H9 (cell line): ENCODE measurements at regions not wholly inside any gene's neighbourhood (a gene's known extent, or its start where the extent isn't known, plus 50 kb on each side); places are given as distances from the start of the nearest gene placed in this dataset.

Source experiments
- DNase-seq: peaks from one replicate; pipeline ENCODE4 v3.0.0-alpha.2; 2017
- H2AFZ ChIP-seq: one replicate; pipeline ENCODE4 v1.6.1; 2013; ENCODE audit warnings: mild to moderate bottlenecking, low read length, control low read depth, moderate library complexity
- H2AK5ac ChIP-seq: 2 replicates; pipeline ENCODE4 v1.6.1; 2013; ENCODE audit warnings: low read length, control low read depth, mixed read lengths; ENCODE audit not compliant: insufficient read length
- H2BK120ac ChIP-seq: one replicate; pipeline ENCODE4 v1.6.1; 2013; ENCODE audit warnings: low read depth, mild to moderate bottlenecking, low read length, control low read depth, inconsistent platforms; ENCODE audit not compliant: poor library complexity, severe bottlenecking
- H2BK12ac ChIP-seq: 2 replicates; pipeline ENCODE4 v1.6.1; 2013; ENCODE audit warnings: low read length, control low read depth, mixed read lengths, low read depth; ENCODE audit not compliant: insufficient read length
- H2BK15ac ChIP-seq: 2 replicates; pipeline ENCODE4 v1.6.1; 2013; ENCODE audit warnings: low read depth, low read length, control low read depth
- H2BK20ac ChIP-seq: one replicate; pipeline ENCODE4 v1.6.1; 2013; ENCODE audit warnings: low read depth, mild to moderate bottlenecking, low read length, control low read depth, inconsistent platforms; ENCODE audit not compliant: poor library complexity, severe bottlenecking
- H2BK5ac ChIP-seq: 2 replicates; pipeline ENCODE4 v1.6.1; 2013; ENCODE audit warnings: low read length, control low read depth, mixed read lengths; ENCODE audit not compliant: insufficient read length
- H3K14ac ChIP-seq: 2 replicates; pipeline ENCODE4 v1.6.1; 2013; ENCODE audit warnings: low read length, control low read depth; ENCODE audit not compliant: insufficient read depth
- H3K18ac ChIP-seq: 2 replicates; pipeline ENCODE4 v1.6.1; 2013; ENCODE audit warnings: low read depth, mild to moderate bottlenecking, mixed read lengths, low read length, control low read depth; ENCODE audit not compliant: insufficient read length
- H3K23ac ChIP-seq: 2 replicates; pipeline ENCODE4 v1.6.1; 2013; ENCODE audit warnings: low read length, control low read depth, mixed read lengths, low read depth; ENCODE audit not compliant: insufficient read length
- H3K23me2 ChIP-seq: 2 replicates; pipeline ENCODE4 v1.6.1; 2013; ENCODE audit warnings: low read depth, mild to moderate bottlenecking, mixed read lengths, low read length, control low read depth; ENCODE audit not compliant: insufficient read length, poor library complexity, severe bottlenecking
- H3K27ac ChIP-seq: 2 replicates; pipeline ENCODE4 v1.5.1; 2013; ENCODE audit warnings: low read length, control low read depth, mixed read lengths, low read depth; ENCODE audit not compliant: insufficient read length
- H3K27me3 ChIP-seq: 2 replicates; pipeline ENCODE4 v1.6.1; 2013; ENCODE audit warnings: low read length, control low read depth, inconsistent platforms; ENCODE audit not compliant: insufficient read depth
- H3K4ac ChIP-seq: 2 replicates; pipeline ENCODE4 v1.6.1; 2013; ENCODE audit warnings: low read depth, mild to moderate bottlenecking, control low read depth, inconsistent platforms, low read length, moderate library complexity
- H3K4me1 ChIP-seq: 2 replicates; pipeline ENCODE4 v1.6.1; 2013; ENCODE audit warnings: low read length, control low read depth, inconsistent platforms; ENCODE audit not compliant: insufficient read depth
- H3K4me2 ChIP-seq: 2 replicates; pipeline ENCODE4 v1.6.1; 2013; ENCODE audit warnings: low read length, control low read depth, mixed read lengths; ENCODE audit not compliant: insufficient read length, insufficient read depth
- H3K56ac ChIP-seq: 2 replicates; pipeline ENCODE4 v1.6.1; 2013; ENCODE audit warnings: low read depth, mild to moderate bottlenecking, mixed read lengths, low read length, control low read depth; ENCODE audit not compliant: insufficient read length
- H3K79me1 ChIP-seq: 2 replicates; pipeline ENCODE4 v1.6.1; 2013; ENCODE audit warnings: low read depth, mild to moderate bottlenecking, moderate library complexity, low read length, control low read depth, inconsistent platforms; ENCODE audit not compliant: insufficient read depth, poor library complexity, severe bottlenecking
- H3K79me2 ChIP-seq: 2 replicates; pipeline ENCODE4 v1.6.1; 2013; ENCODE audit warnings: low read length, control low read depth, inconsistent platforms; ENCODE audit not compliant: insufficient read depth
- H3K9ac ChIP-seq: 2 replicates; pipeline ENCODE4 v1.6.1; 2013; ENCODE audit warnings: low read length, control low read depth, mixed read lengths; ENCODE audit not compliant: insufficient read length; ENCODE audit errors: extremely low read depth
- H3K9me3 ChIP-seq: one replicate; pipeline ENCODE4 v1.6.1; 2013; ENCODE audit warnings: low read depth, low read length, inconsistent platforms; ENCODE audit not compliant: control insufficient read depth
- H3T11ph ChIP-seq: one replicate; pipeline ENCODE4 v1.6.1; 2013; ENCODE audit warnings: mild to moderate bottlenecking, low read length, control low read depth, inconsistent platforms
- H4K20me1 ChIP-seq: one replicate; pipeline ENCODE4 v1.6.1; 2013; ENCODE audit not compliant: control insufficient read depth, insufficient read length, insufficient read depth
- H4K5ac ChIP-seq: 2 replicates; pipeline ENCODE4 v1.6.1; 2013; ENCODE audit warnings: low read depth, mild to moderate bottlenecking, mixed read lengths, low read length, control low read depth; ENCODE audit not compliant: insufficient read length
- H4K8ac ChIP-seq: replicated peaks from 2 replicates; pipeline ENCODE4 v1.6.1; 2013; ENCODE audit warnings: low read length, control low read depth, mixed read lengths, low read depth; ENCODE audit not compliant: insufficient read length
- H4K91ac ChIP-seq: 2 replicates; pipeline ENCODE4 v1.6.1; 2013; ENCODE audit warnings: low read depth, mild to moderate bottlenecking, moderate library complexity, mixed read lengths, low read length, control low read depth; ENCODE audit not compliant: insufficient read length
- H3K27ac Mint-ChIP-seq, 3 experiments: 2 replicates in 2 of 3; 3 replicates in 1 of 3; pipeline ENCODE4 v1.8.0; 2020 to 2021; ENCODE audit warnings: mixed read lengths in 3 of 3, mild to moderate bottlenecking in 1 of 3, moderate library complexity in 1 of 3
- H3K27me3 Mint-ChIP-seq: 2 replicates; pipeline ENCODE4 v1.8.0; 2021; ENCODE audit warnings: low read depth, mild to moderate bottlenecking, moderate library complexity, mixed read lengths
- H3K36me3 Mint-ChIP-seq, 3 experiments: 2 replicates in 2 of 3; 3 replicates in 1 of 3; pipeline ENCODE4 v1.8.0; 2020 to 2021; ENCODE audit warnings: low read depth in 3 of 3, mixed read lengths in 3 of 3; ENCODE audit not compliant: insufficient read depth in 1 of 3
- H3K4me1 Mint-ChIP-seq, 2 experiments: 2 replicates each; pipeline ENCODE4 v1.8.0; 2020; ENCODE audit warnings: mixed read lengths in 2 of 2
- H3K4me3 Mint-ChIP-seq, 2 experiments: 2 replicates in 1 of 2; 3 replicates in 1 of 2; pipeline ENCODE4 v1.8.0; 2020 to 2021; ENCODE audit warnings: mild to moderate bottlenecking in 2 of 2, mixed read lengths in 2 of 2, moderate library complexity in 1 of 2
- H3K9me3 Mint-ChIP-seq, 2 experiments: 2 replicates in 1 of 2; 3 replicates in 1 of 2; pipeline ENCODE4 v1.8.0; 2020; ENCODE audit warnings: mild to moderate bottlenecking in 2 of 2, mixed read lengths in 2 of 2, moderate library complexity in 1 of 2
- WGBS: extraction: QIAGEN DNeasy Blood & Tissue Kit; methylation state at CpG from one replicate; pipeline ENCODE4 v1.1.7; 2013; ENCODE audit warnings: missing lambda C conversion rate, low lambda C conversion rate, mixed read lengths; ENCODE audit not compliant: insufficient read length; ENCODE audit errors: extremely low coverage; 5-methylcytosine and 5-hydroxymethylcytosine counted together
- TF ChIP-seq, protein P1 (sequence below): fragments of 200-600 bp; sonication (generic); conservative IDR thresholded peaks from 3 replicates; pipeline ENCODE4 v1.8.0; 2021; ENCODE audit warnings: antibody characterized with exemption, mild to moderate bottlenecking

DNA sequence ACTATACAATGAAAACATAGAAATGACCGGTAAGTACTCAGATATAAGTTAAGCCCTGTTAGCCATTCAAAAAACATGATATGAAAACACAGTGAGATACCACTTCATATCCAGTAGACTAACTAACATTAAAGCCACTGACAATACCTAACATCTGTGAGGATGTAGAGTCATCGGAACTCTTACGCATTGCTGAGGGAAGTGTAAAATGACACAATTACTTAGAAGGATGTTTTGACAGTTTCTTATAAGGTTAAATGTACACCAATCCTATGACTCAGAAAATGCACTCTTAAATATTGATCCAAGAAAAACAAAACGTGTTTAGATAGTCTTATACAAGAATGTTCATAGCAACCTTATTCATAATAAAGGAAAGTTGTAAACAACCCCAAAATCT is 782.9 kb downstream of the BCL11B start:
- Histone ChIP-seq H4K20me1 (no peaks in the 10 kb centered on the region), H3K14ac (no peak overlapping the region), H2BK20ac (no peak overlapping the region), H3K9me3 (no peaks in the 10 kb centered on the region), H3K79me2 (no peaks in the 10 kb centered on the region), H4K5ac (no peak overlapping the region), H4K8ac (no peak overlapping the region), H2AFZ (no peak overlapping the region), H3K27me3 (no peaks in the 10 kb centered on the region), H3K23ac (no peak overlapping the region), H4K91ac (no peak overlapping the region), H3K4me2 (no peak overlapping the region), H2BK12ac (no peak overlapping the region), H3K79me1 (no peaks in the 10 kb centered on the region), H3K4me1 (no peaks in the 10 kb centered on the region), H2BK120ac (no peak overlapping the region), H3K27ac (no peak overlapping the region), H2BK5ac (no peak overlapping the region), H3K9ac (no peak overlapping the region), H3K18ac (no peak overlapping the region), H2BK15ac (no peak overlapping the region), H3K4ac (no peak overlapping the region), H3T11ph (no peak overlapping the region), H3K56ac (no peak overlapping the region), H3K23me2 (no peaks in the 10 kb centered on the region), H2AK5ac (no peak overlapping the region)
- WGBS = no CpG with 5 or more reads among the region's 4 CpGs
- TF ChIP-seq, protein P1, sequence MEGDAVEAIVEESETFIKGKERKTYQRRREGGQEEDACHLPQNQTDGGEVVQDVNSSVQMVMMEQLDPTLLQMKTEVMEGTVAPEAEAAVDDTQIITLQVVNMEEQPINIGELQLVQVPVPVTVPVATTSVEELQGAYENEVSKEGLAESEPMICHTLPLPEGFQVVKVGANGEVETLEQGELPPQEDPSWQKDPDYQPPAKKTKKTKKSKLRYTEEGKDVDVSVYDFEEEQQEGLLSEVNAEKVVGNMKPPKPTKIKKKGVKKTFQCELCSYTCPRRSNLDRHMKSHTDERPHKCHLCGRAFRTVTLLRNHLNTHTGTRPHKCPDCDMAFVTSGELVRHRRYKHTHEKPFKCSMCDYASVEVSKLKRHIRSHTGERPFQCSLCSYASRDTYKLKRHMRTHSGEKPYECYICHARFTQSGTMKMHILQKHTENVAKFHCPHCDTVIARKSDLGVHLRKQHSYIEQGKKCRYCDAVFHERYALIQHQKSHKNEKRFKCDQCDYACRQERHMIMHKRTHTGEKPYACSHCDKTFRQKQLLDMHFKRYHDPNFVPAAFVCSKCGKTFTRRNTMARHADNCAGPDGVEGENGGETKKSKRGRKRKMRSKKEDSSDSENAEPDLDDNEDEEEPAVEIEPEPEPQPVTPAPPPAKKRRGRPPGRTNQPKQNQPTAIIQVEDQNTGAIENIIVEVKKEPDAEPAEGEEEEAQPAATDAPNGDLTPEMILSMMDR = no peak
- no peak overlapping the region for H3K27ac Mint-ChIP-seq
- no peaks in the 10 kb centered on the region for H3K27me3 Mint-ChIP-seq
- H3K9me3 Mint-ChIP-seq = peaks cover 0 to 3% of the 10 kb centered on the region in 2 experiments; a peak in 2 of 5 replicates
- no peaks in the 10 kb centered on the region; a peak in 1 of 7 replicates for H3K36me3 Mint-ChIP-seq
- no peak overlapping the region for H3K4me3 Mint-ChIP-seq
- no peak for DNase-seq
- H3K4me1 Mint-ChIP-seq = no peaks in the 10 kb centered on the region
